Coronary artery (tissue), 2 donors: ENCODE measurements at regions not wholly inside any gene's neighbourhood (a gene's known extent, or its start where the extent isn't known, plus 50 kb on each side); places are given as distances from the start of the nearest gene placed in this dataset.

Experiments
- DNase-seq: peaks from one replicate; pipeline ENCODE4 v3.0.0-alpha.2; 2017; ENCODE audit warnings: low spot score
- H3K27ac ChIP-seq, 2 donors: fragments of 200-600 bp; sonication (generic); one replicate each; pipeline ENCODE4 v1.5.1; 2016 to 2019
- H3K4me3 ChIP-seq: fragments of 200-600 bp; sonication (generic); 2 replicates; pipeline ENCODE4 v1.5.1; 2016; ENCODE audit warnings: mild to moderate bottlenecking, moderate library complexity
- CTCF ChIP-seq: fragments of 200-600 bp; sonication (generic); IDR thresholded peaks from one replicate; pipeline ENCODE4 v1.5.1; 2019; ENCODE audit warnings: antibody characterized with exemption

GRCh38 chr3:76470285-76470684 lies 569.6 kb upstream of the ROBO2 start:
- no peak overlapping the region for H3K4me3 ChIP-seq
- no peak for TF ChIP-seq CTCF
- no peak for DNase-seq
- H3K27ac ChIP-seq, result no peak overlapping the region

GRCh38 chr3:76474632-76475031 lies 565.3 kb upstream of the ROBO2 start:
- Histone ChIP-seq H3K4me3 (no peak overlapping the region), H3K27ac (no peak overlapping the region)
- DNase-seq, result no peak
- TF ChIP-seq CTCF, result no peak

GRCh38 chr3:76479161-76479650 lies 560.7 kb upstream of the ROBO2 start:
- DNase-seq, result no peak

GRCh38 chr3:76482510-76482909 lies 557.4 kb upstream of the ROBO2 start:
- no peak overlapping the region for H3K27ac ChIP-seq
- H3K4me3 ChIP-seq, result no peak overlapping the region
- no peak for TF ChIP-seq CTCF
- DNase-seq, result no peak

More at GRCh38 chr3:76479161-76479650, 560.7 kb upstream of the ROBO2 start:
- Histone ChIP-seq H3K27ac (no peak overlapping the region), H3K4me3 (no peak overlapping the region)
- no peak for TF ChIP-seq CTCF

- Histone ChIP-seq H3K4me3 (no peak overlapping the region), H3K27ac (no peak overlapping the region)
- DNase-seq, result no peak
- no peak for TF ChIP-seq CTCF
These were observed 552.5 kb upstream of the ROBO2 start for GRCh38 chr3:76487446-76487845.

- DNase-seq, result no peak
- no peak for TF ChIP-seq CTCF
- H3K27ac ChIP-seq, result no peak overlapping the region
- no peak overlapping the region for H3K4me3 ChIP-seq
These were observed 549.8 kb upstream of the ROBO2 start for GRCh38 chr3:76490064-76490463.

- Histone ChIP-seq H3K4me3 (no peak overlapping the region), H3K27ac (no peak overlapping the region)
- DNase-seq, result no peak
- TF ChIP-seq CTCF, result no peak
These were observed 544.7 kb upstream of the ROBO2 start for GRCh38 chr3:76495216-76495615.
